ENCODE measurements at regions not wholly inside any gene's neighbourhood (a gene's known extent, or its start where the extent isn't known, plus 50 kb on each side); places are given as distances from the start of the nearest gene placed in this dataset.
"Not testable (repeated sequence)": the region's sequence is repeated elsewhere in the genome, so short reads cannot be mapped to it uniquely, and the experiment has no call there.

- Histone ChIP-seq H3K4me3 (no peak overlapping the region), H3K27ac (no peak overlapping the region), H3K9me3 (peaks cover 4% of the 10 kb centered on the region), H3K36me3 (peaks cover 45% of the 10 kb centered on the region), H3K4me1 (no peaks in the 10 kb centered on the region), H3K27me3 (ENCODE audit: low read depth) (no peaks in the 10 kb centered on the region)
- intact Hi-C loops (cut with DNase I), result no loop called here
- no peak for TF ChIP-seq CTCF (IDR thresholded peaks at IDR 0.05)
- ATAC-seq, result peak in 1 of 2 donors; percentile 55
- DNase-seq, result no peak
Observed at GRCh38 chr6:144510859-144511258, 225.7 kb downstream of the UTRN start.

GRCh38 chr6:144515761-144516160 is 230.6 kb downstream of the UTRN start:
- DNase-seq (no peak), ATAC-seq (no peak)
- H3K36me3 ChIP-seq, result peaks cover 76% of the 10 kb centered on the region
- no peaks in the 10 kb centered on the region for H3K4me1 ChIP-seq
- no peak overlapping the region for H3K27ac ChIP-seq
- H3K4me3 ChIP-seq, result no peak overlapping the region
- intact Hi-C loops (cut with DNase I), result no loop called here
- no peak for TF ChIP-seq CTCF (IDR thresholded peaks at IDR 0.05)
- no peaks in the 10 kb centered on the region for H3K27me3 ChIP-seq (ENCODE audit: low read depth)
- H3K9me3 ChIP-seq, result no peaks in the 10 kb centered on the region

GRCh38 chr6:144519426-144519825 is 234.3 kb downstream of the UTRN start:
- H3K4me1 ChIP-seq, result no peaks in the 10 kb centered on the region
- DNase-seq (no peak), ATAC-seq (no peak)
- intact Hi-C loops (cut with DNase I), result no loop called here
- no peak overlapping the region for H3K4me3 ChIP-seq
- peaks cover 94% of the 10 kb centered on the region for H3K36me3 ChIP-seq
- TF ChIP-seq CTCF (IDR thresholded peaks at IDR 0.05), result no peak
- no peak overlapping the region for H3K27ac ChIP-seq
- no peaks in the 10 kb centered on the region for H3K27me3 ChIP-seq (ENCODE audit: low read depth)
- no peaks in the 10 kb centered on the region for H3K9me3 ChIP-seq

DNA sequence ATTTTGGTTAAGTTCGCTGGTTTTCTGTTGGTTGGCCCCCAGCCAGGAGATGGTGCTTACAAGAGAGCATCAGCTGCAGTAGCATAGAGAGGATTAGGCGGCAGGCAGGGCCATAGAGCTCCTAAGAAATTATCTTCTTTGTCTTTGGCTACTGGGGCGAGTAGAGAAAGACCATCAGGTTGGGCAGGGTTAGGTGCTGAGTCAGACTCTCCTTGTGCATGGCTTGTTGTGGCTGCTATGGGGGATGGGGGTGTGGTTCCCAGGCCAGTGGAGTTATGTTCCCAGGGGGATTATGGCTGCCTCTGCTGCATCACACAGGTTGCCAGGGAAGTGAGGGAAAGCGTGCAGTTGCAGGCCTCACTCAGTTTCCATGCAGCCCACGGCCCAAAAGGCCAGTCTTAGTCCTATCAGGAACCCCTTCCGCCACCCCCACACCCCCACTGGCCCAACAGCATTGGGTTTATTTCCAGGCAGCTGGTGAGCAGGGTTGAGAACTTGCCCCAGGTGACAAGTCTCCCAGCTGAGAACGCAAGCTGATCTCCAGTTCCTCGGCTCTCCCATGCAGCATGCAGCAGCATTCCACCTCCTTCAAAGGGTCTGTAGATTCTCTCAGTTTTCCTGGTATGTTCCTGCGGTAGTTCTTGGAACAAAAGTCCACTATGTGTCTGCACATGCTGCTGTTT is 243.7 kb downstream of the UTRN start:
- DNase-seq, result no peak
- intact Hi-C loops (cut with DNase I), result no loop called here
- H3K27me3 ChIP-seq (ENCODE audit: low read depth), result no peaks in the 10 kb centered on the region
- H3K9me3 ChIP-seq, result no peaks in the 10 kb centered on the region
- no peak overlapping the region for H3K4me3 ChIP-seq
- peaks cover 93% of the 10 kb centered on the region for H3K36me3 ChIP-seq
- no peak for ATAC-seq
- H3K27ac ChIP-seq, result no peak overlapping the region
- no peaks in the 10 kb centered on the region for H3K4me1 ChIP-seq
- TF ChIP-seq CTCF (IDR thresholded peaks at IDR 0.05), result no peak

GRCh38 chr6:144530118-144530517 is 245.0 kb downstream of the UTRN start:
- intact Hi-C loops (cut with DNase I), result no loop called here
- no peak overlapping the region for H3K4me3 ChIP-seq
- DNase-seq, result no peak
- ATAC-seq, result no peak
- no peaks in the 10 kb centered on the region for H3K9me3 ChIP-seq
- H3K27me3 ChIP-seq (ENCODE audit: low read depth), result no peaks in the 10 kb centered on the region
- no peak overlapping the region for H3K27ac ChIP-seq
- no peak for TF ChIP-seq CTCF (IDR thresholded peaks at IDR 0.05)
- H3K36me3 ChIP-seq, result peaks cover 94% of the 10 kb centered on the region
- no peaks in the 10 kb centered on the region for H3K4me1 ChIP-seq

GRCh38 chr6:144532238-144532637 is 247.1 kb downstream of the UTRN start:
- H3K9me3 ChIP-seq; H3K4me3 ChIP-seq; H3K27me3 ChIP-seq (ENCODE audit: low read depth); intact Hi-C loops (cut with DNase I); H3K4me1 ChIP-seq; DNase-seq; ATAC-seq; H3K27ac ChIP-seq: not testable (repeated sequence)
- peaks cover 83% of the 10 kb centered on the region for H3K36me3 ChIP-seq
